HepG2 (cell line): ENCODE measurements at regions not wholly inside any gene's neighbourhood (a gene's known extent, or its start where the extent isn't known, plus 50 kb on each side); places are given as distances from the start of the nearest gene placed in this dataset.

Source experiments
- ATAC-seq: fragments of 200-7000 bp; cut with Tn5 transposase; 3 replicates; pipeline ENCODE4 v1.9.1; 2020; ENCODE audit warnings: mild to moderate bottlenecking, moderate library complexity
- BruUV-seq: library from RNA; stranded (reverse); fragments of 400-500 nt; replicated peaks from 2 replicates; lab custom pipeline; 2021; lab: Mats Ljungman, UMichigan
- CTCF ChIA-PET: fragments of 300-600 bp; formaldehyde crosslinking; extraction: SDS; loops from one replicate; lab custom pipeline; 2021; ENCODE audit warnings: low total read pairs, inconsistent platforms, low intra/inter-chr PET ratio; lab: Yijun Ruan, JAX
- POLR2A ChIA-PET: fragments of 350-600 bp; sonication (Branson Sonifier 250); formaldehyde crosslinking; loops from one replicate; lab custom pipeline; 2020; ENCODE audit warnings: antibody characterized with exemption, inconsistent platforms; lab: Yijun Ruan, JAX
- DNase-seq: peaks from one replicate; pipeline ENCODE4 v3.0.0-alpha.2; 2015; ENCODE audit warnings: low spot score
- FAIRE-seq: peaks from 3 replicates; lab custom pipeline; 2011; peaks lifted over from hg19 to GRCh38; lab: Jason Lieb, UNC
- H2AFZ ChIP-seq: one replicate; pipeline ENCODE4 v1.6.1; 2011; ENCODE audit warnings: low read length, inconsistent platforms
- H3K27ac ChIP-seq: fragments of 300-600 bp; 3 replicates; pipeline ENCODE4 v1.8.0; 2011; ENCODE audit warnings: mixed run types, mild to moderate bottlenecking, mixed read lengths, low read length, inconsistent platforms; ENCODE audit not compliant: insufficient read depth; ENCODE audit errors: extremely low read length
- H3K27me3 ChIP-seq, 2 experiments: fragments of 200-600 bp in 1 of 2; 2 replicates in 1 of 2; 3 replicates in 1 of 2; pipeline versions ENCODE4 v1.6.0 to v1.8.0; 2011; ENCODE audit warnings: low read length in 2 of 2, mild to moderate bottlenecking in 2 of 2, moderate library complexity in 2 of 2, inconsistent platforms in 1 of 2; ENCODE audit not compliant: insufficient read depth in 2 of 2, control insufficient read depth in 1 of 2
- H3K36me3 ChIP-seq, 2 experiments: fragments of 200-600 bp in 1 of 2; replicated peaks in 1 of 2; 2 replicates in 1 of 2; 3 replicates in 1 of 2; pipeline versions ENCODE4 v1.5.1 to v1.8.0; 2011; ENCODE audit warnings: low read length in 2 of 2, inconsistent platforms in 1 of 2; ENCODE audit not compliant: insufficient read depth in 2 of 2, control insufficient read depth in 1 of 2
- H3K4me1 ChIP-seq: 2 replicates; pipeline ENCODE4 v1.5.1; 2012; ENCODE audit warnings: low read length, inconsistent platforms; ENCODE audit not compliant: insufficient read depth
- H3K4me2 ChIP-seq: 2 replicates; pipeline ENCODE4 v1.6.0; 2011; ENCODE audit warnings: low read depth, low read length, inconsistent platforms
- H3K4me3 ChIP-seq, 3 experiments: fragments of 200-600 bp in 1 of 3; sonication (generic), shearing (Covaris generic) in 1 of 3; replicated peaks in 1 of 3; 2 replicates each; pipeline ENCODE4 v1.5.1; 2011 to 2016; ENCODE audit warnings: low read length in 3 of 3, inconsistent platforms in 2 of 3, low read depth in 2 of 3, mild to moderate bottlenecking in 2 of 3, control low read depth in 1 of 3, mixed read lengths in 1 of 3; ENCODE audit not compliant: insufficient read depth in 1 of 3
- H3K79me2 ChIP-seq: one replicate; pipeline ENCODE4 v1.6.1; 2011; ENCODE audit warnings: low read length, inconsistent platforms; ENCODE audit not compliant: insufficient read depth
- H3K9ac ChIP-seq: 2 replicates; pipeline ENCODE4 v1.6.0; 2011; ENCODE audit warnings: mild to moderate bottlenecking, low read depth, low read length, inconsistent platforms; ENCODE audit not compliant: insufficient read depth
- H3K9me3 ChIP-seq: 2 replicates; pipeline ENCODE4 v1.5.1; 2012; ENCODE audit warnings: mild to moderate bottlenecking, low read length
- H4K20me1 ChIP-seq: 2 replicates; pipeline ENCODE4 v1.6.0; 2011; ENCODE audit warnings: inconsistent platforms, mild to moderate bottlenecking, low read length, moderate library complexity; ENCODE audit not compliant: insufficient read depth
- AKAP8 ChIP-seq: sonication (generic); formaldehyde crosslinking; IDR thresholded peaks from 2 replicates; pipeline ENCODE4 v1.5.1; 2020; ENCODE audit warnings: mild to moderate bottlenecking, missing genetic modification reagents
- ARNT2 ChIP-seq: sonication (generic); formaldehyde crosslinking; IDR thresholded peaks from 2 replicates; pipeline ENCODE4 v1.8.0; 2022; ENCODE audit warnings: mild to moderate bottlenecking, low read depth, missing genetic modification reagents, moderate library complexity
- CC2D1A ChIP-seq: sonication (generic); formaldehyde crosslinking; IDR thresholded peaks from 2 replicates; pipeline ENCODE4 v1.8.1; 2023; ENCODE audit warnings: mild to moderate bottlenecking, missing genetic modification reagents
- FOXM1 ChIP-seq: sonication (generic); formaldehyde crosslinking; IDR thresholded peaks from 2 replicates; pipeline ENCODE4 v1.5.0; 2020; ENCODE audit warnings: missing genetic modification reagents
- HMG20A ChIP-seq: IDR thresholded peaks from 2 replicates; pipeline ENCODE4 v1.6.1; 2016; ENCODE audit warnings: borderline replicate concordance
- MAZ ChIP-seq, 2 experiments: sonication (generic) in 1 of 2; formaldehyde crosslinking in 1 of 2; IDR thresholded peaks; 2 replicates each; pipeline versions ENCODE4 v1.5.0 to v1.6.1; 2012 to 2020; ENCODE audit warnings: low read depth in 2 of 2, mild to moderate bottlenecking in 2 of 2, borderline replicate concordance in 1 of 2, improper control_type of control experiment in 1 of 2, low read length in 1 of 2, missing genetic modification reagents in 1 of 2, moderate library complexity in 1 of 2
- MIXL1 ChIP-seq: IDR thresholded peaks from 2 replicates; pipeline ENCODE4 v1.6.1; 2016
- NFIB ChIP-seq: sonication (generic); formaldehyde crosslinking; IDR thresholded peaks from 2 replicates; pipeline ENCODE4 v1.9.0; 2021; ENCODE audit warnings: missing genetic modification reagents, mild to moderate bottlenecking, borderline replicate concordance
- ONECUT2 ChIP-seq: sonication (generic); formaldehyde crosslinking; IDR thresholded peaks from 2 replicates; pipeline ENCODE4 v1.4.0; 2020; ENCODE audit warnings: missing genetic modification reagents
- PREB ChIP-seq: sonication (generic); formaldehyde crosslinking; IDR thresholded peaks from 2 replicates; pipeline ENCODE4 v1.4.0; 2020; ENCODE audit warnings: missing genetic modification reagents
- SMC3 ChIP-seq: IDR thresholded peaks from 2 replicates; pipeline ENCODE4 v1.6.1; 2011; ENCODE audit warnings: low read length, improper control_type of control experiment
- ZNF280D ChIP-seq: sonication (generic); formaldehyde crosslinking; IDR thresholded peaks from 2 replicates; pipeline ENCODE4 v1.5.1; 2020; ENCODE audit warnings: mild to moderate bottlenecking, missing genetic modification reagents
- ZNF563 ChIP-seq: sonication (generic); formaldehyde crosslinking; IDR thresholded peaks from 2 replicates; pipeline ENCODE4 v1.8.0; 2022; ENCODE audit warnings: mild to moderate bottlenecking, moderate library complexity, missing genetic modification reagents
- WGBS: methylation state at CpG from one replicate; pipeline ENCODE4 v1.1.6; 2017; ENCODE audit warnings: low lambda C conversion rate; 5-methylcytosine and 5-hydroxymethylcytosine counted together
- in situ Hi-C: cut with HindIII; loops from 2 replicates; pipeline ENCODE4 v1.10.0; 2017; ENCODE audit warnings: low pct_unique_long_range_greater_than_20kb; ENCODE audit not compliant: extremely low pct_ligation_motif_present
- intact Hi-C: fragments of 100-400 bp; cut with micrococcal nuclease; formaldehyde crosslinking; loops from one replicate; pipeline ENCODE4 v1.10.0; 2022; ENCODE audit not compliant: unreplicated experiment

- intact Hi-C loops: no loop called here
- in situ Hi-C loops: no loop called here
- Histone ChIP-seq H4K20me1 (no peaks in the 10 kb centered on the region), H3K4me1 (no peaks in the 10 kb centered on the region), H3K4me3 (no peak overlapping the region), H3K79me2 (no peaks in the 10 kb centered on the region), H3K9ac (no peak overlapping the region), H3K36me3 (no peaks in the 10 kb centered on the region), H3K9me3 (no peaks in the 10 kb centered on the region), H3K27me3 (peaks cover 0 to 4% of the 10 kb centered on the region in 2 experiments; a peak in 2 of 5 replicates), H3K4me2 (no peak overlapping the region), H2AFZ (no peak overlapping the region), H3K27ac (no peak overlapping the region)
- no peak for TF ChIP-seq ONECUT2 (CRISPR knock-in tag)
- TF ChIP-seq MIXL1: no peak
- no peak for TF ChIP-seq PREB (CRISPR knock-in tag)
- no peak for TF ChIP-seq SMC3
- no peak for TF ChIP-seq NFIB
- no peak for TF ChIP-seq HMG20A (CRISPR knock-in tag)
- TF ChIP-seq ARNT2 (CRISPR knock-in tag): no peak
- no peak for TF ChIP-seq ZNF280D
- TF ChIP-seq FOXM1 (CRISPR knock-in tag): no peak
- no peak for TF ChIP-seq MAZ (IDR thresholded peaks at IDR 0.05; ENCODE audit: borderline replicate concordance, low read depth, low read length)
- TF ChIP-seq MAZ (CRISPR knock-in tag; IDR thresholded peaks at IDR 0.05; ENCODE audit: low read depth): no peak
- no peak for TF ChIP-seq CC2D1A
- no peak for TF ChIP-seq ZNF563
- no peak for TF ChIP-seq AKAP8 (CRISPR knock-in tag)
- DNase-seq (no peak), ATAC-seq (no peak), FAIRE-seq (no peak)
- 16% methylated on average over 10 of the region's 10 CpGs for WGBS
- BruUV-seq: no TSS peak
- POLR2A ChIA-PET: no interaction called here
- CTCF ChIA-PET: no interaction called here
These were observed 131.3 kb downstream of the CYB561 start for GRCh38 chr17:63314761-63315160.
